Breast epithelium (tissue), 4 donors: ENCODE measurements at regions not wholly inside any gene's neighbourhood (a gene's known extent, or its start where the extent isn't known, plus 50 kb on each side); places are given as distances from the start of the nearest gene placed in this dataset.

Source experiments
- DNase-seq, 2 donors: peaks; one replicate each; pipeline ENCODE4 v3.0.0-alpha.2; 2019; ENCODE audit warnings: low spot score in 2 of 2
- H3K27ac ChIP-seq, 2 donors: fragments of 200-600 bp; sonication (generic) in 1 of 2; one replicate each; pipeline ENCODE4 v1.5.1; 2016 to 2019; ENCODE audit warnings: mild to moderate bottlenecking in 1 of 2
- H3K27me3 ChIP-seq, 2 donors: fragments of 200-600 bp; sonication (generic) in 1 of 2; one replicate each; pipeline versions ENCODE4 v1.5.1 to v1.6.0; 2017 to 2019; ENCODE audit warnings: control low read depth in 1 of 2, mild to moderate bottlenecking in 1 of 2
- H3K36me3 ChIP-seq: fragments of 200-600 bp; one replicate; pipeline ENCODE4 v1.5.1; 2019
- H3K4me1 ChIP-seq, 2 donors: fragments of 200-600 bp; sonication (generic); one replicate each; pipeline ENCODE4 v1.5.1; 2016 to 2019; ENCODE audit warnings: control low read depth in 1 of 2
- H3K4me3 ChIP-seq, 3 donors: fragments of 200-600 bp; sonication (generic); 1 replicate in 2 of 3; 2 replicates in 1 of 3; pipeline ENCODE4 v1.5.1; 2016 to 2019; ENCODE audit warnings: mild to moderate bottlenecking in 3 of 3, moderate library complexity in 2 of 3
- H3K9me3 ChIP-seq, 2 donors: fragments of 200-600 bp; sonication (generic) in 1 of 2; one replicate each; pipeline ENCODE4 v1.5.1; 2016 to 2019; ENCODE audit warnings: control low read depth in 1 of 2
- POLR2A ChIP-seq: fragments of 450-650 bp; IDR thresholded peaks from one replicate; pipeline ENCODE4 v1.6.1; 2016; ENCODE audit warnings: antibody characterized with exemption, mild to moderate bottlenecking, moderate library complexity
- POLR2AphosphoS5 ChIP-seq, 3 donors: sonication (generic); formaldehyde crosslinking; IDR thresholded peaks; one replicate each; pipeline ENCODE4 v1.6.1; 2017; ENCODE audit warnings: antibody characterized with exemption in 3 of 3
- intact Hi-C: fragments of 100-400 bp; cut with DNase I; formaldehyde crosslinking; loops from one replicate; pipeline ENCODE4 v1.15.1; 2023; ENCODE audit warnings: low total_unique reads
- TF ChIP-seq, protein P1 (sequence below), 3 donors: fragments of 450-650 bp; IDR thresholded peaks; one replicate each; pipeline ENCODE4 v1.5.1; 2016 to 2017; ENCODE audit warnings: antibody characterized with exemption in 3 of 3, mild to moderate bottlenecking in 3 of 3, moderate library complexity in 3 of 3

DNA sequence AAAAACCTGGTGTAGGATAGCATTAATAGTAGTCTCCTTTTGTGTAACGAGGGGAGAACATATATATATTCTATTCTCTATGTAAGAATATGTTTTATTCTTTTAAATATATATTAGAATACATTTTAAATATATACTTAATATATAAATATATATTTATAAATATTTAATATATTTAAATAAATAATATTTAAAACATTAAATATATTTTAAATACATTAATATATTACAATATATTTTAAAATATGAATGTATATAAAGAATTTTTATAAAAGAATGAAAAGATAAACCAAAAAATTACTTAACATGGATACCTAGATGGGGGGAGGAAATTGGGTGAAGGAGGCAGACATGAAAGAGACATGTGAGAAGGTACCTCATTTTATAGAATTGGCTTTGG lies 53.0 kb upstream of the ZNF831 start:
- H3K27ac ChIP-seq: no peak overlapping the region
- DNase-seq: no peak
- no peaks in the 10 kb centered on the region for H3K4me1 ChIP-seq
- H3K36me3 ChIP-seq: no peaks in the 10 kb centered on the region
- H3K27me3 ChIP-seq: no peaks in the 10 kb centered on the region
- intact Hi-C loops: no loop called here
- TF ChIP-seq, protein P1, sequence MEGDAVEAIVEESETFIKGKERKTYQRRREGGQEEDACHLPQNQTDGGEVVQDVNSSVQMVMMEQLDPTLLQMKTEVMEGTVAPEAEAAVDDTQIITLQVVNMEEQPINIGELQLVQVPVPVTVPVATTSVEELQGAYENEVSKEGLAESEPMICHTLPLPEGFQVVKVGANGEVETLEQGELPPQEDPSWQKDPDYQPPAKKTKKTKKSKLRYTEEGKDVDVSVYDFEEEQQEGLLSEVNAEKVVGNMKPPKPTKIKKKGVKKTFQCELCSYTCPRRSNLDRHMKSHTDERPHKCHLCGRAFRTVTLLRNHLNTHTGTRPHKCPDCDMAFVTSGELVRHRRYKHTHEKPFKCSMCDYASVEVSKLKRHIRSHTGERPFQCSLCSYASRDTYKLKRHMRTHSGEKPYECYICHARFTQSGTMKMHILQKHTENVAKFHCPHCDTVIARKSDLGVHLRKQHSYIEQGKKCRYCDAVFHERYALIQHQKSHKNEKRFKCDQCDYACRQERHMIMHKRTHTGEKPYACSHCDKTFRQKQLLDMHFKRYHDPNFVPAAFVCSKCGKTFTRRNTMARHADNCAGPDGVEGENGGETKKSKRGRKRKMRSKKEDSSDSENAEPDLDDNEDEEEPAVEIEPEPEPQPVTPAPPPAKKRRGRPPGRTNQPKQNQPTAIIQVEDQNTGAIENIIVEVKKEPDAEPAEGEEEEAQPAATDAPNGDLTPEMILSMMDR (IDR thresholded peaks at IDR 0.05): no peak
- TF ChIP-seq POLR2AphosphoS5 (IDR thresholded peaks at IDR 0.05) (no peak), POLR2A (no peak)
- H3K4me3 ChIP-seq: no peak overlapping the region
- no peaks in the 10 kb centered on the region for H3K9me3 ChIP-seq

GRCh38 chr20:59105581-59105980 lies 58.0 kb upstream of the ZNF831 start:
- no peaks in the 10 kb centered on the region for H3K4me1 ChIP-seq
- TF ChIP-seq POLR2A (no peak), POLR2AphosphoS5 (IDR thresholded peaks at IDR 0.05) (no peak)
- TF ChIP-seq, protein P1 (IDR thresholded peaks at IDR 0.05): no peak
- no peaks in the 10 kb centered on the region for H3K27me3 ChIP-seq
- intact Hi-C loops: no loop called here
- no peak for DNase-seq
- H3K27ac ChIP-seq: no peak overlapping the region
- H3K4me3 ChIP-seq: no peak overlapping the region
- H3K36me3 ChIP-seq: no peaks in the 10 kb centered on the region
- no peaks in the 10 kb centered on the region for H3K9me3 ChIP-seq

DNA sequence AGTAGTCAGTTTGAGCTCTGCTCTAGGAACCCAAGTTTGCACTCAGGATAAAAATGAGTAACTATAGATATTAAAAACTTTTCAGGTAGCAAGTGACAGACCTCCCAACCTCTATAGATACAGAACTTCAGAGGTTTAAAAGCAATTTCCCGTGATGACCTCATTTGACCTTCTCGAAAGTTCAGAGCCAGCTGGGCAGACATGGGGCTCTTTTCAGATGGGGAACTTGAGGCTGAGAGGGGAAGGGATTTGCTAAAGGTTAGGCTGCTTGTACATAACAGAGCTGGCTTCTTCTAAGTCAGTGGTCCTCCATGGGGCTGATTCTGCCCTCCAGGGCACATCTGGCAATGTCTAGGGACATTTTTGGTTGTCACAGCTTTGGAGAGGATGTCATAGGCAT lies 58.8 kb upstream of the ZNF831 start:
- no peak overlapping the region for H3K27ac ChIP-seq
- no peaks in the 10 kb centered on the region for H3K4me1 ChIP-seq
- H3K4me3 ChIP-seq: no peak overlapping the region
- TF ChIP-seq POLR2A (no peak), POLR2AphosphoS5 (IDR thresholded peaks at IDR 0.05) (no peak)
- TF ChIP-seq, protein P1 (IDR thresholded peaks at IDR 0.05): no peak
- H3K27me3 ChIP-seq: no peaks in the 10 kb centered on the region
- intact Hi-C loops: no loop called here
- H3K9me3 ChIP-seq: no peaks in the 10 kb centered on the region
- H3K36me3 ChIP-seq: no peaks in the 10 kb centered on the region
- DNase-seq: no peak

GRCh38 chr20:59103573-59103972 lies 60.0 kb upstream of the ZNF831 start:
- Histone ChIP-seq H3K9me3 (no peaks in the 10 kb centered on the region), H3K27ac (no peak overlapping the region), H3K36me3 (no peaks in the 10 kb centered on the region), H3K4me3 (no peak overlapping the region), H3K4me1 (no peaks in the 10 kb centered on the region), H3K27me3 (no peaks in the 10 kb centered on the region)
- intact Hi-C loops: no loop called here
- DNase-seq: no peak
- TF ChIP-seq POLR2A (no peak), POLR2AphosphoS5 (IDR thresholded peaks at IDR 0.05) (no peak)
- TF ChIP-seq, protein P1 (IDR thresholded peaks at IDR 0.05): no peak

- Histone ChIP-seq H3K4me1 (no peaks in the 10 kb centered on the region), H3K4me3 (no peak overlapping the region), H3K27ac (no peak overlapping the region), H3K9me3 (no peaks in the 10 kb centered on the region), H3K27me3 (no peaks in the 10 kb centered on the region), H3K36me3 (no peaks in the 10 kb centered on the region)
- intact Hi-C loops: no loop called here
- TF ChIP-seq POLR2A (no peak), POLR2AphosphoS5 (IDR thresholded peaks at IDR 0.05) (no peak)
- TF ChIP-seq, protein P1 (IDR thresholded peaks at IDR 0.05): no peak
- DNase-seq: no peak
These were observed 60.3 kb upstream of the PRELID3B start for GRCh38 chr20:59102841-59103299.
